A204.1 (cell line): ENCODE measurements at regions not wholly inside any gene's neighbourhood (a gene's known extent, or its start where the extent isn't known, plus 50 kb on each side); places are given as distances from the start of the nearest gene placed in this dataset.

Experiments used
- FAIRE-seq: peaks from 2 replicates; lab custom pipeline; 2012; peaks lifted over from hg19 to GRCh38; lab: Jason Lieb, UNC

GRCh38 chr18:44153981-44154380, 526.7 kb upstream of the SETBP1 start:
- FAIRE-seq, result no peak

DNA sequence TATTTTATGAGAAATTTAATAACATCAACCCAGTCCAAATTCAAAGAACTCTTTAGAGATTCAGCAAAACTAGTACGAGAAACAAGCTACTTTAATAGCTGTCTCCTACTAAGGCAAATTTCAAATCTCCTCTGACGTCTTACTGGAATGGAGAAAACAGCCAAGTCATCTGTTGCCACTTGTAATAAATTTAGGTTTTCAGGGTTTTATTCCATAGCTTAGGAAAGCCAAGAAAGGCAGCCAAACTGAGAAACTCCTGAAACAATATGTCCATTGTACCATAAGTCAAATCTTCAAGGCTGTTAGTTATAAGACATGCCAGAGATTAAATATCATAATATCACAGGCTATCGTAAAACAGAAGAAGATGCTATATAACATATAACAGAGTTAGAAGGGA, 524.6 kb upstream of the SETBP1 start:
- no peak for FAIRE-seq

DNA sequence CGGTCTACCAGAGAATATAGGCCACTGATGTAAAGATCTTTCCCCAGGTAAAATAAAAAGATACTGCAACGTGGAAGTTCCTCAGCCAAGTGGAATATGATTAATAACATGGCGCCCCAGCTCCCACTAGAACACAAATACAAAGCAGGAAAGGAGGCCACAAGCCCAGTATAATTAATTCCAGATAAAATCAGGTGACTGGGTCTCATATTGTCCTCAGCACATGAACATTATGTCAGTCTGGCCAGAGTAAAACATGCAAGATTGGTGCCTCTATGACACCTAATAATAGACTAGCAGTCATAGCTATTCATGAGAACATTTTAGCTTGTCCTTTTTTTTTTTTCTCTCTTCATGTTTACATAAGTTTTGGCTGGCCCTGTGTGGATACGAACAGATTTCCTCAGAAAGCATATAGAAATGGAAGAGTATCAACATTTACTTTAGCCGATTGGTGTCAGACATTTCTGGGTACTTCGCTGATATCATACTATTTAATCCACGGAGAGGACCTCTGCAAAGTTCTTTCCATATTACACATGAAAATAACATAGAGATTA, 523.8 kb upstream of the SETBP1 start:
- no peak for FAIRE-seq

DNA sequence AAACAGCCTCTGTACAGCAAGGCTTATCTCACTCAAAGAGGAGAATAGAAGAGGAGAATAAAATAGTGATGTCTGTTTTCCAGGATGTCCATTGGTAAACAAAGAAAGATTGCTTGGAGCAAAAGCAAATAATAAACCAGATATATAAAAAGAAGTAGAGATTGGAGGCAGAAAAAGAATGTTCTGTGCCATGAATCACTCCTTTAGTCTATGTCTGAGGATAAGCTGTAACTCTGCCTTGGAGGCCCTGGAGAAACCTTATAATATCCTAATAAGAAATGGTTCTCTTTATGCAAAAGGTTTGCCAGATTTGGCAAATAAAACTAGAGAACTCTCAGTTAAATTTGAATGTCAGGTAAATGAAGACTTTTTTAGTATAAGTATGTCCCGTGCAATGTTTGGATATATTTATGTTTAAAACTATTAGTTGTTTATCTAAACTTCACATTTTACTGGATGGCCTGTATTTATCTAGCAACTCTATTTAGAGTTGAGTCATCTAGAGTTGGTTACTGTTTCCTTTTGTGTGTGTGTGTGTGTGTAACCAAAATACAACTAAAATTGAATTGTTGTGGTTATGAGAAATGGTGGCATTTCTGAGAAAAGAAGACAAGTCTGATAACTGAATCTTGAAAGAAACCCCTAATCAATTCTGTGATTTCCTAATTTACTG, 510.3 kb upstream of the SETBP1 start:
- FAIRE-seq, result no peak

DNA sequence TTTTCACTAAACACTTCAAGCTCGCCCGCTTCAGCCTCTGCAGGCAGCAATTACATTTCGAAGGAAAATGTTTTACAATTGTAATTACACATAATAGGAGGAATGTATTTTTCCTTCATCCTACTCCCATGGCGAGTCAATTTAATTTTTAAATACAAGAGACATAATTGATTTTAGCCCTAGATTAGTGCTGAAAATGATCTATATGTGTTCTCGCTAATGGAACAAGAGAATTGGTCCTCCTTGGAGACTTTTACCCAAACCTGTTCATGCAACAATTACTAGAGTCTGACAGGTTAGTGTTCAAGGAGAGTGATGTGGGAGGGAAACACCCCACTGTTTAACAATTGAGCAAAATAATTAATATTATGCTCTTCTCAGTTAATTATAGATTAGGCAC, 509.4 kb upstream of the SETBP1 start:
- FAIRE-seq, result no peak

DNA sequence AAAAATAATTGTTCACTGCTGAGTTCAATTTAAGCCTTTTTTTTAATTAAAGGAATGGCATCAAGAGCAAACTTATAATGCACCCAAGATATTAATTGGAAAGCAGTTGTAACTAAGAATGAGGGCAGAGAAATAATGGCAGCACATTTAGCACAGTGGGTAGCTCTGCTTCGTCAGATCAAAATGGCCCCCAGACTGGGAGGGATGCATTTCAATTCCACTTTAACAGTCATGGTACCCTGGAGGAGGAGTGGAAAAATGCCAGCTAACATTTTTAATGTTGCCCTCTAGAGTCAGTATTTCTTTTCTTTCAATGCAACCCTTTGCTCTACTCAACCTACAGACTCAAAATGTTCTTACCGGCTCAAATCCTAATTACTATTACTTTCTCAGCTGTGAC, 504.8 kb upstream of the SETBP1 start:
- no peak for FAIRE-seq

GRCh38 chr18:44178476-44178875, 502.2 kb upstream of the SETBP1 start:
- FAIRE-seq, result no peak

- no peak for FAIRE-seq
Measured at GRCh38 chr18:44179693-44180092, 501.0 kb upstream of the SETBP1 start.

DNA sequence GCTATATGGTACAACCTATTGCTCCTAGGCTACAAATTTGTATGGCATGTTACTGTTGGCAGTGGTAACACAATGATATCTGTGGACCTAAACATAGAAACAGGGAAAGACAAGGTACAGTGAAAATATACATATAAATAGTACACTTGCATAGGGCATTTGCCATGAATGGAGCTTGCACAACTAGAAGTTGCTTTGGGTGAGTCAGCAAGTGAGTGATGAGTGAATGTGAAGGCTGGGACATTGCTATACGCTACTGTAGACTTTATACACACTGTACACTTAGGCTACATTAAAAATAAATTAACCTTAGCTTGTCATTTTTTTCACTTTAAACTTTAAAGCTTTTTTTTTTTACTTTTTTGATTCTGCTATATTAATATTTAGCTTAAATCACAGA, 500.0 kb upstream of the SETBP1 start:
- FAIRE-seq, result no peak

DNA sequence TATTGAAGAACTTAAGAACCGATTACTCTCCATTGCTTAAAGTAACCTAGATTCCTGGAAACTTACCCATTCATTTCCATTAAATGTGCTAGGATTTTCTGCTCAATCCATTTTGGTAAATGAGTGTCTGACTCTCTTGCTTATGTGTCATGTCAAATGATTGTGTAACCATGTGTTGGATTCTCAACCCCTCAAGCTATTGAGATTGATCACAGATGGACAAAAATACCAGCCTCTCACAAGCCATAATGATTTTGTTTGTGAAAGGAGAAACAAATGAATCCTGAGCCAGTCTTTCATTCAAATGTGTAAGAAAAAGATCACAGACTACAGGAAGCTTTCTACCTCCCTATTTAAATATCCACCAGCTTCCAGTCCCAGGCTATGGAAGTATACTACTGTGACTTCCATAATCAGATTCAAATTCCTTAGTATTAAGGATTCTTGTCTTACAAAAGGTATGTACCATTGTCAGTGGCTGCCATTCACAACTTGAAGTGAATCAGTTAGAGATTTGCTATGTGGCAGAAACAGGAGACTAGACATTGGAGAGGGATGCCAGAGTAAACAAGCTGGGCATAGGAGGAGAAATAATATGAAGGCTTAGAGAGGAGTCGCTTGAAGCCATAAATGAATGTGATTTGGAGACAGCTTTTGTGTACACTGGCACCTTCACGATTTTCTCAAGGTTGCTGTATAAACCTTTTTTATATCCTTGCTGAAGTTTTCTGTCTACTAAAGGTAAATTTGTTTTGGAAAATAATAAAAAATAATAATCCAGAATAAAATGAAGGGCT, 498.5 kb upstream of the SETBP1 start:
- FAIRE-seq, result no peak

GRCh38 chr18:44186001-44186400, 494.7 kb upstream of the SETBP1 start:
- FAIRE-seq, result no peak

DNA sequence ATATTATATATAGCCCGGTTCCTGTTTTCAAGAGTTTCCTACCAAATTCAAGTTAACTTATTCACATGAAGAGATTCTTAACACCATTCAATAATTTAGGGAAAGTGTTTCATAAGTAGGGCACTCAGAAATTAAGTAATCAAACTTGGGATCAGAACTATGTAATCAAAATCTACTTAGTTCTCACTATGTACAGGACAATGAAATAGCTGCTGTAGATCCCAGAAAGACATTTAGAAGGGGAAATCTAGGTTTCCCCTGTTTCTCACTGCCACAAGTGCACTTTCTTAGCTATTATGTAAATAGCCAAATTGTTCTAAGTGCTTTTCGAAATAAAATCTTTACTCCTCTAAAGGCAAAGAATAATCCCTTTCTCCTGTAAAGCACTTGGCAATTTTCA, 493.6 kb upstream of the SETBP1 start:
- FAIRE-seq, result no peak

DNA sequence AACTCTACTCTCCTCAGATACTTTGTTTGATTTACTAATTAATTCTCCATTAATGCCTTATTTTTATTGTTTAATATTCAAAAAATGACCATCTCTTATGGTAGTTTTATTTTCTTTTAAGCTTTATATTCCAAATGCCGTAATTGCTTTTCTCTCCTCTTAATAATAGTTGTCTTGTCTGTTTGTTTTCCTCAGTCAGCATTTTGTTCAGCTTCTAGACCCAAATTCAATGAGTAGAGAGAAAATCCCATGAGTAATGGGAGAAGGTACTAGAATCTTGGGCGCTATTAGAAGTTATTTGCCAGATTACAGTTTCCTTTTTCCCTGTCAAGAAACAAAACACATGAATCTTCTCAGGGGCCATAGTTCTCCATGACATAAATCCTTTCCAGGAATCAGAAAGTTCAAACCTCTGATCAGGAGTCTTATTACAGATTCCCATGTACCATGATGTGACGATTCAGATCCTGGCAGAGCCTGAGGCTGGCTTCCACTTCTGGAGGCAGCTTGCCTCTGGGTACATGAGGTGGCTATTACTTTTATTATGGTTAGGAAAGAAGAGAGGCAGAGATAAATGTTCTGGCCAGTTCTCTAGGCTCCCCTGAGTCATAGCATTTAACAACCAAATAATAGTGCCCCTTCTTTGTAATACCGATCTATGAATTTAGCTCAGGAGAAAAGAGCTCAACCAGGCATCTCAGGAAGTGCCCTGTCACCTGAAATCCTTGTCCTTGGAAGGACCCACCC, 485.1 kb upstream of the SETBP1 start:
- no peak for FAIRE-seq

- FAIRE-seq, result no peak
Measured at GRCh38 chr18:44197832-44198611, 482.7 kb upstream of the SETBP1 start.

DNA sequence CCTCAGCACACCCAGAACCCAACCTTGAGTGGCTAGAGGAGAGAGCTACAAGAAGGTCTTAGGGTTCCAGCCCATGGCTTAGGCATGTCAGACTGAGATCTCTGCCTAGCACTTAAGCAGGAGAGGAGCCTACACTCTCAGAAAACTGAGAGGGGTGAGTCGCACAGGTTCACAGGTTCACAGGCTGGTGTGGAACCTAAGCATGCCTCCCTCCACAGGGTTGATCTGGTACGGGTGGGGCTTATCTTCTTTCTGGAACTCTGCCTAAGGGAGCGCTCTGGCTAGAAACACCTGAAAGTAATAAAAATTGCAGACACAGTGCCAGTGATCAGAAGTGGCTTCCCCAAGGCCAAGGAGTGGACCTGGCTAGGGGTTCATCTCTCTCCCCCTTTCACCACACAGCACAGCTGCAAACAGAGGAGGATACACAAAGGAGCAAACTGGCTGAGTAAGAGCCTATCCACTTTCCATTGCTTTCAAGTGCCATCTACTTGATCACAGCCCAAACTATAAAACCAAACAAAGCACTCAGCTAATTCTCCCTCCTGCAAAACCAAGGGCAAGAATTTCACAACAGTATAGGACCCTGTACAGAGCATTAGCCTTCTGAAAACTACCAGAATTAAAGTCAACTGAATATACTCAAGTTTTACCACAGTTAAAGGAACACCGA, 481.9 kb upstream of the SETBP1 start:
- FAIRE-seq, result no peak

- no peak for FAIRE-seq
Measured at GRCh38 chr18:44213293-44213692, 467.4 kb upstream of the SETBP1 start.

GRCh38 chr18:44214396-44214795, 466.3 kb upstream of the SETBP1 start:
- FAIRE-seq, result no peak

- no peak for FAIRE-seq
Measured at GRCh38 chr18:44216169-44216568, 464.5 kb upstream of the SETBP1 start.

DNA sequence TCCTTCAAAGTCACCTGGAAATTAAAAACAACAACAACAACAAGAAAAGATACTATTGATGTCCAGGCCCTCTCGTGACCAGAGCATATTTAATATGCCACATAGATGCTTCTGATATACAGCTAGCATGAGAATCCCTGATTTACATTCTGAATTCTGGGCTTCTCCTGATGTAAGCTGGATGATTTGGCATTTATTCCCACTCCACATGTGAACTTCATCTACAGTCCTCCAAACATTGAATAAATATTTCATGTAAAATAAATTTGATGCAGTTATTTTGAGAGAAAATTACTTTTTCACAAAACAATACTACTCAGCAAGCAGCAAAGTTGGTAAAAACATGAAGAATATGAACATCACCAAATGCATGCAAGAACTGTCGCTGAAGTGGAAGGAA, 453.2 kb upstream of the SETBP1 start:
- no peak for FAIRE-seq

GRCh38 chr18:44229693-44230108, 451.0 kb upstream of the SETBP1 start:
- FAIRE-seq, result no peak

DNA sequence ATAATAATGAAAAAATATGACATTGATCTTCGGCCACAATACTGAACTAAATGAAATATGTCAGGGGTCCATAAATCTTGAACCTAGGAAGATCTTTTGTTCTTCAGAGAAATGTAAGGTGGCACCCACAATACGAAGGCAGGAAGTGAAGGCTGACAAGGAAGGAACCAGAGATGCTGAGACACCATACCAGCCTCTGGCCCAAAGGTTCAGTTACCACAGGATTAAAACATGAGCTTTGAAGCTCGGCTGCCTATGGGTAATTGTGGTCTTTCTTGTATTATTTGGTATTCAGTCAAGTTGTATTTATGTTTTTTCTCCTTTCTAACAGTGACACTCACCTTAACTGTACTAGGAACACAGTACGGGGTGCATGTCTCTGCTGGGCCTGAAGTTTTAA, 448.8 kb upstream of the SETBP1 start:
- no peak for FAIRE-seq

DNA sequence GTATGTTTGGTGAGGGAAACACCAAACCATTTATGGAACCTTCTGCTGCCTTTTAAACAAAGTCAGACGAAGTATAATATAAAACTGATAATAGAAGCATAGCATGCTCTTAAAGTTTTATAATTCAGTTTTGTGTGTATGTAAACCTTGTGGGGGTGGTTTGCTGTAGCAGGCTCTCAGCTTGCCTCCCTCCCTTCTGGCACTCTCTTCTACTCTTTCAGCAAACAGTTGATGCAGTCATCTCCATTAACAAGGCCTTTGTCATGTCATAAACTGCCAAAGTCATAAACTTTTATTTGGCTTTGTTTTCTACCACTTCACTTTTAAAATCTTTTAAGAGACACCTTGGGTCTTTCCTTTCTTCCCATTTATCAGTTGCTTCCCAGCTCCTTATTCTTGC, 448.2 kb upstream of the SETBP1 start:
- no peak for FAIRE-seq
